ENCODE measurements at regions not wholly inside any gene's neighbourhood (a gene's known extent, or its start where the extent isn't known, plus 50 kb on each side); places are given as distances from the start of the nearest gene placed in this dataset.

DNA sequence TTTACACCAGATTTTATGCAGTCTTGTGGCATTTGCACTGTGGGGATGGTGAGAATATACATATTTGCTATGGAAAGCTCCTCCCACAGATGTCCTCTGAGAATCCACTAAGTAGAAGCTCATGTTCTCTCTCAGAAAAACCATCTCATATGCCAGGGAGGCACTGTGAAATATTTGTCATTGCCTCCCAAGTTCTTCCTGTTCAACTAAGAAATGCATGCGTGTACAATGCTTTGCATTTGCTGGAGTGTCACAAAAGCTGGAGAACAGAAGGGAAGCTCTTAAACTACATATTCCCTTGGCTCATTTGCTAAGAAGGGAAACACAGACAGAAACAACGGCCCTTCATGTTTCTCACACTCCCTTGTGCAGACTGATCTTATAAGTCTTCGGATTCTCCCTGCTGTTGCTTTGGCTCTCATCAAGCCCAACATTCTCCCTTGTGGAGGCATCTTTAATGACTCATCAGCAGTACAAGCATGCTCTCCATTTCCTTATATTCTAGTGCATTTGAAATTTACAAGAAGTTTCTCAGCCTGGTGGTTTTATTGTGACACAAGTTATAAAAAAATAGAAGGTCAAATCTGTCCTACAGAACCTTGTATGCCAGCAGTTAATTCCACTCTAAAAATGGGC, 220.6 kb downstream of the TRIM36 start:
- no peaks in the 10 kb centered on the region for H3K27me3 ChIP-seq (ENCODE audit: control insufficient read depth, insufficient read depth, low read length)
- no peaks in the 10 kb centered on the region for H3K4me1 ChIP-seq (ENCODE audit: control insufficient read depth, extremely low read depth, insufficient read depth, low read length)
- H3K27ac ChIP-seq (ENCODE audit: insufficient read depth, low read length): no peak overlapping the region
- H3K4me3 ChIP-seq (replicated peaks in 1 of 4; ENCODE audit: control extremely low read depth in 1 of 4, insufficient read depth in 1 of 4, low read depth in 3 of 4, low read length in 4 of 4): no peak overlapping the region
- no peaks in the 10 kb centered on the region for H3K36me3 ChIP-seq (ENCODE audit: control insufficient read depth, insufficient read depth, low read length)
- H3K9me3 ChIP-seq (ENCODE audit: control insufficient read depth, insufficient read depth, low read depth, low read length): no peaks in the 10 kb centered on the region
- no peaks in the 10 kb centered on the region for H3K79me2 ChIP-seq (ENCODE audit: control insufficient read depth, insufficient read depth, low read length)
- H4K20me1 ChIP-seq (ENCODE audit: control insufficient read depth, extremely low read depth, insufficient read depth, low read length): no peaks in the 10 kb centered on the region
- no peak for TF ChIP-seq EZH2 (IDR thresholded peaks at IDR 0.05; ENCODE audit: low read length, missing control alignments)
- TF ChIP-seq, protein P1, sequence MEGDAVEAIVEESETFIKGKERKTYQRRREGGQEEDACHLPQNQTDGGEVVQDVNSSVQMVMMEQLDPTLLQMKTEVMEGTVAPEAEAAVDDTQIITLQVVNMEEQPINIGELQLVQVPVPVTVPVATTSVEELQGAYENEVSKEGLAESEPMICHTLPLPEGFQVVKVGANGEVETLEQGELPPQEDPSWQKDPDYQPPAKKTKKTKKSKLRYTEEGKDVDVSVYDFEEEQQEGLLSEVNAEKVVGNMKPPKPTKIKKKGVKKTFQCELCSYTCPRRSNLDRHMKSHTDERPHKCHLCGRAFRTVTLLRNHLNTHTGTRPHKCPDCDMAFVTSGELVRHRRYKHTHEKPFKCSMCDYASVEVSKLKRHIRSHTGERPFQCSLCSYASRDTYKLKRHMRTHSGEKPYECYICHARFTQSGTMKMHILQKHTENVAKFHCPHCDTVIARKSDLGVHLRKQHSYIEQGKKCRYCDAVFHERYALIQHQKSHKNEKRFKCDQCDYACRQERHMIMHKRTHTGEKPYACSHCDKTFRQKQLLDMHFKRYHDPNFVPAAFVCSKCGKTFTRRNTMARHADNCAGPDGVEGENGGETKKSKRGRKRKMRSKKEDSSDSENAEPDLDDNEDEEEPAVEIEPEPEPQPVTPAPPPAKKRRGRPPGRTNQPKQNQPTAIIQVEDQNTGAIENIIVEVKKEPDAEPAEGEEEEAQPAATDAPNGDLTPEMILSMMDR (conservative IDR thresholded peaks at IDR 0.05 in 1 of 2, IDR thresholded peaks at IDR 0.05 in 1 of 2; ENCODE audit: low read depth in 1 of 2, low read length in 2 of 2): no peak
- no peak for DNase-seq (ENCODE audit: low read depth in 2 of 2)
- H3K9ac ChIP-seq (ENCODE audit: insufficient read depth, low read length): no peak overlapping the region
- no peak overlapping the region for H2AFZ ChIP-seq (ENCODE audit: low read length)
- no peak overlapping the region for H3K4me2 ChIP-seq (ENCODE audit: extremely low read depth, insufficient read depth, low read length)

GRCh38 chr5:114948363-114948762, 221.3 kb downstream of the TRIM36 start:
- Histone ChIP-seq H3K27me3 (ENCODE audit: control insufficient read depth, insufficient read depth, low read length) (no peaks in the 10 kb centered on the region), H3K9me3 (ENCODE audit: control insufficient read depth, insufficient read depth, low read depth, low read length) (no peaks in the 10 kb centered on the region), H3K4me2 (ENCODE audit: extremely low read depth, insufficient read depth, low read length) (no peak overlapping the region), H3K9ac (ENCODE audit: insufficient read depth, low read length) (no peak overlapping the region), H3K27ac (ENCODE audit: insufficient read depth, low read length) (no peak overlapping the region), H3K4me1 (ENCODE audit: control insufficient read depth, extremely low read depth, insufficient read depth, low read length) (no peaks in the 10 kb centered on the region), H2AFZ (ENCODE audit: low read length) (no peak overlapping the region), H3K36me3 (ENCODE audit: control insufficient read depth, insufficient read depth, low read length) (no peaks in the 10 kb centered on the region), H4K20me1 (ENCODE audit: control insufficient read depth, extremely low read depth, insufficient read depth, low read length) (no peaks in the 10 kb centered on the region), H3K4me3 (replicated peaks in 1 of 4; ENCODE audit: control extremely low read depth in 1 of 4, insufficient read depth in 1 of 4, low read depth in 3 of 4, low read length in 4 of 4) (no peak overlapping the region), H3K79me2 (ENCODE audit: control insufficient read depth, insufficient read depth, low read length) (no peaks in the 10 kb centered on the region)
- DNase-seq (ENCODE audit: low read depth in 2 of 2): no peak
- TF ChIP-seq, protein P1 (conservative IDR thresholded peaks at IDR 0.05 in 1 of 2, IDR thresholded peaks at IDR 0.05 in 1 of 2; ENCODE audit: low read depth in 1 of 2, low read length in 2 of 2): no peak
- no peak for TF ChIP-seq EZH2 (IDR thresholded peaks at IDR 0.05; ENCODE audit: low read length, missing control alignments)

DNA sequence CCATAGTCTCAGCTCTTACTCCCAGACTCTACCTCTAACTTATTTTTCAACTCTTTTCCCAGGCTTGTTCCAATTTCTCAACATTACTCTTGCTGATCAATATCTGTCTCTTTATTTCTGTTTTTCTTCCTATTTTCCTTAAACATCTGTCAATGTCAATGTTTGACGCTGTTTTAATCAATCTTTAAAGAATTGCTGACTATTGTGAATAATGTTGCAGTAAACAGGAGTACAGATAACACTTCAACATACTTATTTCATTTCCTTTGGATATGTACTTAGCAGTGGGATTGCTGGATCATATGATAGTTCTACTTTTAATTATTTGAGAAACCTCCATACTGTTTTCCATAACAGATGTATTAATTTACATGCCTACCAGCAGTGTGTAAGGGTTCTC, 229.0 kb downstream of the TRIM36 start:
- Histone ChIP-seq H3K4me2 (ENCODE audit: extremely low read depth, insufficient read depth, low read length) (no peak overlapping the region), H3K9me3 (ENCODE audit: control insufficient read depth, insufficient read depth, low read depth, low read length) (no peaks in the 10 kb centered on the region), H3K9ac (ENCODE audit: insufficient read depth, low read length) (no peak overlapping the region), H3K27ac (ENCODE audit: insufficient read depth, low read length) (no peak overlapping the region), H3K4me1 (ENCODE audit: control insufficient read depth, extremely low read depth, insufficient read depth, low read length) (no peaks in the 10 kb centered on the region), H3K36me3 (ENCODE audit: control insufficient read depth, insufficient read depth, low read length) (no peaks in the 10 kb centered on the region), H3K27me3 (ENCODE audit: control insufficient read depth, insufficient read depth, low read length) (no peaks in the 10 kb centered on the region), H2AFZ (ENCODE audit: low read length) (no peak overlapping the region), H4K20me1 (ENCODE audit: control insufficient read depth, extremely low read depth, insufficient read depth, low read length) (no peaks in the 10 kb centered on the region), H3K4me3 (replicated peaks in 1 of 4; ENCODE audit: control extremely low read depth in 1 of 4, insufficient read depth in 1 of 4, low read depth in 3 of 4, low read length in 4 of 4) (no peak overlapping the region), H3K79me2 (ENCODE audit: control insufficient read depth, insufficient read depth, low read length) (no peaks in the 10 kb centered on the region)
- no peak for DNase-seq (ENCODE audit: low read depth in 2 of 2)
- no peak for TF ChIP-seq EZH2 (IDR thresholded peaks at IDR 0.05; ENCODE audit: low read length, missing control alignments)
- TF ChIP-seq, protein P1 (conservative IDR thresholded peaks at IDR 0.05 in 1 of 2, IDR thresholded peaks at IDR 0.05 in 1 of 2; ENCODE audit: low read depth in 1 of 2, low read length in 2 of 2): no peak

Measured in fibroblast of lung (primary cell).